GM18868 (cell line): ENCODE measurements at regions not wholly inside any gene's neighbourhood (a gene's known extent, or its start where the extent isn't known, plus 50 kb on each side); places are given as distances from the start of the nearest gene placed in this dataset.
A peak's percentile ranks its signal among the peaks of the same experiment; 100 is the strongest.

Experiments used
- ATAC-seq: cut with Tn5 transposase; IDR thresholded peaks from one replicate; pipeline ENCODE4 v1.9.1; 2021; ENCODE audit warnings: mild to moderate bottlenecking, moderate library complexity; ENCODE audit not compliant: unreplicated experiment

- ATAC-seq = no peak
These were observed 243.3 kb downstream of the IL20RB start for GRCh38 chr3:137201066-137201465.

GRCh38 chr3:137202941-137203340, 245.2 kb downstream of the IL20RB start:
- no peak for ATAC-seq

- no peak for ATAC-seq
These were observed 246.6 kb downstream of the IL20RB start for GRCh38 chr3:137204409-137204808.

- no peak for ATAC-seq
These were observed 247.7 kb downstream of the IL20RB start for GRCh38 chr3:137205394-137206045.

- ATAC-seq = no peak
These were observed 249.8 kb downstream of the IL20RB start for GRCh38 chr3:137207616-137208015.

GRCh38 chr3:137217733-137218132, 259.9 kb downstream of the IL20RB start:
- ATAC-seq = no peak

- no peak for ATAC-seq
These were observed 262.1 kb downstream of the IL20RB start for GRCh38 chr3:137219801-137220445.

GRCh38 chr3:137222736-137223225, 265.0 kb downstream of the IL20RB start:
- ATAC-seq = no peak

GRCh38 chr3:137224464-137224863, 266.7 kb downstream of the IL20RB start:
- no peak for ATAC-seq

- no peak for ATAC-seq
These were observed 285.1 kb downstream of the IL20RB start for GRCh38 chr3:137242836-137243400.

GRCh38 chr3:137246491-137246890, 288.7 kb downstream of the IL20RB start:
- ATAC-seq = no peak

- peak; percentile 75 for ATAC-seq
These were observed 291.6 kb downstream of the IL20RB start for GRCh38 chr3:137249311-137249940.

- no peak for ATAC-seq
These were observed 301.3 kb downstream of the IL20RB start for GRCh38 chr3:137259089-137259488.

GRCh38 chr3:137259701-137260100, 301.9 kb downstream of the IL20RB start:
- ATAC-seq = no peak

- ATAC-seq = no peak
These were observed 306.5 kb downstream of the IL20RB start for GRCh38 chr3:137264071-137264820.

GRCh38 chr3:137264843-137265330, 307.1 kb downstream of the IL20RB start:
- no peak for ATAC-seq

GRCh38 chr3:137282871-137283270, 325.1 kb downstream of the IL20RB start:
- no peak for ATAC-seq

- no peak for ATAC-seq
These were observed 328.1 kb downstream of the IL20RB start for GRCh38 chr3:137285924-137286323.

- no peak for ATAC-seq
These were observed 335.3 kb downstream of the IL20RB start for GRCh38 chr3:137293086-137293485.

GRCh38 chr3:137294139-137294538, 336.4 kb downstream of the IL20RB start:
- ATAC-seq = no peak

GRCh38 chr3:137294839-137295238, 337.1 kb downstream of the IL20RB start:
- no peak for ATAC-seq
